ENCODE measurements at regions not wholly inside any gene's neighbourhood (a gene's known extent, or its start where the extent isn't known, plus 50 kb on each side); places are given as distances from the start of the nearest gene placed in this dataset.
"Not testable (repeated sequence)": the region's sequence is repeated elsewhere in the genome, so short reads cannot be mapped to it uniquely, and the experiment has no call there.

DNA sequence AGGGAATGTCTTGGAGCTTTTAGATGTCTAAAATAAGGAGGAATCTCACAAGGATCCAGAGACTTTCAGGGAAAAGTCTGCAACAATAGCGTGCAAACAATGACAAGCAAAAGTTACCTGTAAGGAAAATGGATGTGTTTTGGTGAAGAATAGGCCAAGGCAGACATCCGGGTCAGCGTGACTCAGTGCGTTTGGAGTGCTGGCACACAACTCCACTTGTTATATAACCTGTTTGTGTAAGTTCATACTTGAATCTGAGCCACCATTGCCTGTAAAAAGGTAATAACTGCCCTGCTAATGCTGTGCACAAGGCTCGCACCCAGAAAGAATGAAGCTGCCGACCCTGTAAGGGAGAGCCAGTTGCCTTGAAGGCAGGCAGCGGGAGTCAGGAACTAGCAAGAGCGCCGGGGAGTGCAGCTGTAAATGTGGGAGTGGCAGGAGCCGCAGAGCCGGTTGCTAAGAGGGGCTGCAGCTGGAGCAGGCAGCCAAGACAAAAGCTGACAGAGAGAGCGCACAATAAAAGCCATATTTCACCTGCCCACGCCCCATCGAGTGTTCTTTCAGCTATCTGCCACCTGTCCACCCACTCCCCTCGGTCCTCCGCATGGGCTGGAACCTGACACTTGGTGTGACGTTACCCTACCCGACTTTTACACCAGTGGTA, 638.5 kb upstream of the MIS18BP1 start:
- RAD21 ChIA-PET (ENCODE audit: low non-redundant PET in 1 of 2, low total read pairs in 2 of 2, uncharacterized antibody in 2 of 2, unreplicated experiment in 2 of 2) = no interaction called here
- no peak overlapping the region for H3K27ac ChIP-seq (ENCODE audit: low read depth, low read length)
- no peaks in the 10 kb centered on the region for H3K9me3 ChIP-seq (ENCODE audit: control insufficient read depth in 1 of 2, insufficient read depth in 1 of 2, low read depth in 1 of 2, low read length in 2 of 2)
- H3K4me3 ChIP-seq (replicated peaks in 1 of 2; ENCODE audit: low read depth in 1 of 2, low read length in 2 of 2) = no peak overlapping the region
- BruUV-seq (replicated peaks) = no TSS peak
- H3K79me2 ChIP-seq (ENCODE audit: insufficient read depth, low read length) = no peaks in the 10 kb centered on the region
- H3K36me3 ChIP-seq (ENCODE audit: control insufficient read depth in 1 of 2, insufficient read depth in 2 of 2, low read length in 2 of 2) = no peaks in the 10 kb centered on the region
- H2AFZ ChIP-seq (ENCODE audit: low read depth, low read length, poor library complexity, severe bottlenecking) = no peak overlapping the region
- no peak overlapping the region for H3K4me2 ChIP-seq (ENCODE audit: low read length)
- no peaks in the 10 kb centered on the region for H4K20me1 ChIP-seq (ENCODE audit: insufficient read depth)
- H3K9me2 ChIP-seq (ENCODE audit: insufficient read depth) = no peaks in the 10 kb centered on the region
- DNase-seq (ENCODE audit: low read depth, low spot score) (no peak), ATAC-seq (no peak)
- POLR2A ChIA-PET = no interaction called here
- no peaks in the 10 kb centered on the region for H3K4me1 ChIP-seq (ENCODE audit: control insufficient read depth in 1 of 2, insufficient read depth in 2 of 2, low read length in 2 of 2)
- no peak overlapping the region for H3K9ac ChIP-seq (ENCODE audit: low read length)
- intact Hi-C loops (cut with micrococcal nuclease) = no loop called here
- CTCF ChIA-PET = no interaction called here
- no peak for TF ChIP-seq YY1 (IDR thresholded peaks at IDR 0.05; ENCODE audit: extremely low read depth, insufficient replicate concordance, low read depth, low read length)
- no peaks in the 10 kb centered on the region for H3K27me3 ChIP-seq (ENCODE audit: insufficient read depth, low read length)

DNA sequence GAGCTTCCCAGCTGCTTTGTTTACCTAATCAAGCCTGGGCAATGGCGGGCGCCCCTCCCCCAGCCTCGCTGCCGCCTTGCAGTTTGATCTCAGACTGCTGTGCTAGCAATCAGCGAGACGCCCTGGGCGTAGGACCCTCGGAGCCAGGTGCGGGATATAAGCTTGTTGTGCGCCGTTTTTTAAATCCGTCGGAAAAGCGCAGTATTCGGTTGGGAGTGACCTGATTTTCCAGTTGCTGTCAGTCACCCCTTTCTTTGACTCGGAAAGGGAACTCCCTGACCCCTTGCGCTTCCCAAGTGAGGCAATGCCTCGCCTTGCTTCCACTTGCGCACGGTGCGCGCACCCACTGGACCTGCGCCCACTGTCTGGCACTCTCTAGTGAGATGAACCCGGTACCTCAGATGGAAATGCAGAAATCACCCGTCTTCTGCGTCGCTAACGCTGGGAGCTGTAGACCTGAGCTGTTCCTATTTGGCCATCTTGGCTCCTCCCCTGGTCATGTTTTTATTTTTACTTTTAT, 635.8 kb upstream of the MIS18BP1 start:
- H3K27ac ChIP-seq (ENCODE audit: low read depth, low read length); BruUV-seq (replicated peaks); H3K27me3 ChIP-seq (ENCODE audit: insufficient read depth, low read length); POLR2A ChIA-PET; ATAC-seq; H3K9me3 ChIP-seq (ENCODE audit: control insufficient read depth in 1 of 2, insufficient read depth in 1 of 2, low read depth in 1 of 2, low read length in 2 of 2); H3K4me3 ChIP-seq (replicated peaks in 1 of 2; ENCODE audit: low read depth in 1 of 2, low read length in 2 of 2); RAD21 ChIA-PET (ENCODE audit: low non-redundant PET in 1 of 2, low total read pairs in 2 of 2, uncharacterized antibody in 2 of 2, unreplicated experiment in 2 of 2); H3K36me3 ChIP-seq (ENCODE audit: control insufficient read depth in 1 of 2, insufficient read depth in 2 of 2, low read length in 2 of 2); CTCF ChIA-PET; H2AFZ ChIP-seq (ENCODE audit: low read depth, low read length, poor library complexity, severe bottlenecking); intact Hi-C loops (cut with micrococcal nuclease); H3K9ac ChIP-seq (ENCODE audit: low read length); H4K20me1 ChIP-seq (ENCODE audit: insufficient read depth); H3K79me2 ChIP-seq (ENCODE audit: insufficient read depth, low read length); H3K9me2 ChIP-seq (ENCODE audit: insufficient read depth); DNase-seq (ENCODE audit: low read depth, low spot score); H3K4me2 ChIP-seq (ENCODE audit: low read length); H3K4me1 ChIP-seq (ENCODE audit: control insufficient read depth in 1 of 2, insufficient read depth in 2 of 2, low read length in 2 of 2): not testable (repeated sequence)

DNA sequence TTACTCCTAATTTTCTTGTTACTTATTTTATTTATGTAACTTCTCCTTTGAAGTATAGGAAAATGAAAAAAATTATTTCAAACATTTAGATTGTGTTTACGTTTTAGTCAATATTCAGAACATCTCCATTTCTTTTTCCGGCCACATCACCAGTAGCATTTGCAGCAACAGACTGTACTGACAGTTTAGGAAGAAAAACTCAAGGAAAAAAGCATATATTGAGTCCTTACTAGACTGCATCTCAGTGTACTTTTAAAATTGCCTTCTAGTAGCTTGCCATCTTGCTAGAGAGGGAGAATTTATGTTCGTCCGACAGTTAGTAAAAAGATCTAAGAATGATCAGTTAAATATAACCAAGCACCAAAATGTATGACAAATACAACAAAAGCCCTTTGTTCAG, 625.0 kb upstream of the MIS18BP1 start:
- Histone ChIP-seq H3K9ac (ENCODE audit: low read length) (no peak overlapping the region), H4K20me1 (ENCODE audit: insufficient read depth) (no peaks in the 10 kb centered on the region), H3K4me3 (replicated peaks in 1 of 2; ENCODE audit: low read depth in 1 of 2, low read length in 2 of 2) (no peak overlapping the region), H3K9me3 (ENCODE audit: control insufficient read depth in 1 of 2, insufficient read depth in 1 of 2, low read depth in 1 of 2, low read length in 2 of 2) (no peaks in the 10 kb centered on the region), H3K27me3 (ENCODE audit: insufficient read depth, low read length) (no peaks in the 10 kb centered on the region), H3K4me2 (ENCODE audit: low read length) (no peak overlapping the region), H3K9me2 (ENCODE audit: insufficient read depth) (no peaks in the 10 kb centered on the region), H3K79me2 (ENCODE audit: insufficient read depth, low read length) (no peaks in the 10 kb centered on the region), H3K36me3 (ENCODE audit: control insufficient read depth in 1 of 2, insufficient read depth in 2 of 2, low read length in 2 of 2) (no peaks in the 10 kb centered on the region), H2AFZ (ENCODE audit: low read depth, low read length, poor library complexity, severe bottlenecking) (no peak overlapping the region), H3K4me1 (ENCODE audit: control insufficient read depth in 1 of 2, insufficient read depth in 2 of 2, low read length in 2 of 2) (no peaks in the 10 kb centered on the region), H3K27ac (ENCODE audit: low read depth, low read length) (no peak overlapping the region)
- no peak for ATAC-seq
- ChIA-PET RAD21 (ENCODE audit: low non-redundant PET in 1 of 2, low total read pairs in 2 of 2, uncharacterized antibody in 2 of 2, unreplicated experiment in 2 of 2) (no interaction called here), CTCF (no interaction called here), POLR2A (no interaction called here)
- intact Hi-C loops (cut with micrococcal nuclease) = no loop called here
- no peak for DNase-seq (ENCODE audit: low read depth, low spot score)
- TF ChIP-seq, protein P1, sequence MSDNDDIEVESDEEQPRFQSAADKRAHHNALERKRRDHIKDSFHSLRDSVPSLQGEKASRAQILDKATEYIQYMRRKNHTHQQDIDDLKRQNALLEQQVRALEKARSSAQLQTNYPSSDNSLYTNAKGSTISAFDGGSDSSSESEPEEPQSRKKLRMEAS (IDR thresholded peaks at IDR 0.05) = no peak
- TF ChIP-seq CEBPB (IDR thresholded peaks at IDR 0.05; ENCODE audit: low read depth) (no peak), ELF1 (IDR thresholded peaks at IDR 0.05; ENCODE audit: borderline replicate concordance, low read depth) (no peak), FOSL1 (IDR thresholded peaks at IDR 0.05; ENCODE audit: low read depth) (no peak), JUND (IDR thresholded peaks at IDR 0.05) (no peak), RAD21 (IDR thresholded peaks at IDR 0.05; ENCODE audit: low read depth) (no peak), EZH2phosphoT487 (IDR thresholded peaks at IDR 0.05; ENCODE audit: borderline replicate concordance) (no peak), CBX3 (IDR thresholded peaks at IDR 0.05; ENCODE audit: low read depth) (no peak), TCF7L2 (IDR thresholded peaks at IDR 0.05; ENCODE audit: borderline replicate concordance, extremely low read depth, insufficient read depth, insufficient read length) (no peak), SIN3A (IDR thresholded peaks at IDR 0.05; ENCODE audit: low read depth) (no peak), EZH2 (IDR thresholded peaks at IDR 0.05) (no peak), POLR2A (IDR thresholded peaks at IDR 0.05; ENCODE audit: borderline replicate concordance, extremely low read depth, insufficient read depth, insufficient read length) (no peak)
- TF ChIP-seq, protein P2, sequence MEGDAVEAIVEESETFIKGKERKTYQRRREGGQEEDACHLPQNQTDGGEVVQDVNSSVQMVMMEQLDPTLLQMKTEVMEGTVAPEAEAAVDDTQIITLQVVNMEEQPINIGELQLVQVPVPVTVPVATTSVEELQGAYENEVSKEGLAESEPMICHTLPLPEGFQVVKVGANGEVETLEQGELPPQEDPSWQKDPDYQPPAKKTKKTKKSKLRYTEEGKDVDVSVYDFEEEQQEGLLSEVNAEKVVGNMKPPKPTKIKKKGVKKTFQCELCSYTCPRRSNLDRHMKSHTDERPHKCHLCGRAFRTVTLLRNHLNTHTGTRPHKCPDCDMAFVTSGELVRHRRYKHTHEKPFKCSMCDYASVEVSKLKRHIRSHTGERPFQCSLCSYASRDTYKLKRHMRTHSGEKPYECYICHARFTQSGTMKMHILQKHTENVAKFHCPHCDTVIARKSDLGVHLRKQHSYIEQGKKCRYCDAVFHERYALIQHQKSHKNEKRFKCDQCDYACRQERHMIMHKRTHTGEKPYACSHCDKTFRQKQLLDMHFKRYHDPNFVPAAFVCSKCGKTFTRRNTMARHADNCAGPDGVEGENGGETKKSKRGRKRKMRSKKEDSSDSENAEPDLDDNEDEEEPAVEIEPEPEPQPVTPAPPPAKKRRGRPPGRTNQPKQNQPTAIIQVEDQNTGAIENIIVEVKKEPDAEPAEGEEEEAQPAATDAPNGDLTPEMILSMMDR (IDR thresholded peaks at IDR 0.05 in 2 of 3, conservative IDR thresholded peaks at IDR 0.05 in 1 of 3; ENCODE audit: borderline replicate concordance in 1 of 3, insufficient read depth in 1 of 3, low read depth in 2 of 3, low read length in 2 of 3) = no peak
- BruUV-seq (replicated peaks) = no TSS peak
